ENCODE measurements at regions not wholly inside any gene's neighbourhood (a gene's known extent, or its start where the extent isn't known, plus 50 kb on each side); places are given as distances from the start of the nearest gene placed in this dataset.

DNA sequence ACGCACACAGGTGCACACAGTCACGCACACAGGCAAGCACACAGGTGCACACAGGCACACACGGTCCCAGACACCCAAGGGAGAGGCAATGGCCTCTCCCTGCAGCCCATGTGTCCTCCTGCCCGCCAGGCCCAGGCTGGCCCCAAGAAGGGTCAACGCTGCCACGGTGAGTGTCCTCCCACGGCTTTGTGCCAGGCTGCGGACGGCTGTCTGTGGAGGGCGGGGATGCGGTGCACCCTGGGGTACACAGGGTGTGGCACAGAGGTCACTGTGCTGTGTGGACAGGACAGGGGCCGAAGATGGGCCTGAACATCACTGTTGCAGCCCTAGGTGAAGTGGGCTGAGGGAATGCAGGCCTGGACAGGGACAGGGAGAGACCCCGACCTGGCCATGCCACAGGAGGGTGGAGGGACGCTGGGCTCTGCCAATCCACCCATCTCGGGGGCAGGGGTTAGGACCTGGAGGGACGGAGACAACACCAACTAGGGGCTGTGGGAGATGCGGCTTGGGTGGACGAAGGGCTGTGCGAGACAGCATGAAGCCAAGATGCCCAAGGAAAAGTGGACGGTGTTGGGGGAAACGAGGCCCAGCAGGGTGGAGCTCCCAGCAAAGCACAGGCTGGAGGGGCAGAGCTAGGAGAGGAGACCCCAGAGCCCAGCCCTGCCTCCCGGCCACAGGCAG, 523.8 kb downstream of the BRD1 start:
- Histone ChIP-seq H2BK15ac (ENCODE audit: low read depth, low read length) (no peak overlapping the region), H3K18ac (ENCODE audit: low read depth, low read length) (no peak overlapping the region), H3K14ac (replicated peaks; ENCODE audit: low read depth, low read length) (no peak overlapping the region), H3K27me3 (ENCODE audit: control insufficient read depth, insufficient read depth, low read length) (no peaks in the 10 kb centered on the region), H4K5ac (ENCODE audit: low read depth, low read length) (no peak overlapping the region), H3K4ac (ENCODE audit: low read depth, low read length) (no peak overlapping the region), H2AK5ac (ENCODE audit: low read depth, low read length) (no peak overlapping the region), H3K9me3 (ENCODE audit: control insufficient read depth, insufficient read depth, low read length) (peaks cover 63% of the 10 kb centered on the region), H3K23ac (ENCODE audit: low read depth, low read length) (no peak overlapping the region), H3K79me1 (ENCODE audit: low read depth in 1 of 2, low read length in 2 of 2) (no peaks in the 10 kb centered on the region), H4K8ac (ENCODE audit: low read depth in 2 of 2, low read length in 2 of 2) (no peak overlapping the region), H3K9me1 (ENCODE audit: insufficient read depth, low read length) (no peaks in the 10 kb centered on the region), H3K56ac (ENCODE audit: extremely low read depth, insufficient read depth, low read length) (no peak overlapping the region), H2BK5ac (ENCODE audit: low read depth, low read length, poor library complexity, severe bottlenecking) (no peak overlapping the region), H2AK9ac (replicated peaks; ENCODE audit: low read depth, low read length, poor library complexity) (no peak overlapping the region), H3K4me1 (ENCODE audit: control insufficient read depth, insufficient read depth, low read length) (no peaks in the 10 kb centered on the region), H2BK120ac (ENCODE audit: low read depth, low read length) (no peak overlapping the region), H3K27ac (ENCODE audit: insufficient read depth, low read length) (no peak overlapping the region), H3K9ac (ENCODE audit: low read depth, low read length) (no peak overlapping the region), H3K36me3 (ENCODE audit: control insufficient read depth, insufficient read depth, low read length) (no peaks in the 10 kb centered on the region), H4K91ac (ENCODE audit: insufficient read depth, low read depth, low read length) (no peak overlapping the region), H2BK20ac (ENCODE audit: low read depth, low read length) (no peak overlapping the region), H4K20me1 (ENCODE audit: insufficient read depth, low read length) (no peaks in the 10 kb centered on the region), H3K4me3 (ENCODE audit: insufficient read depth, low read depth, low read length) (no peak overlapping the region), H3K4me2 (ENCODE audit: low read depth, low read length) (no peak overlapping the region), H2AFZ (replicated peaks; ENCODE audit: low read length, poor library complexity) (no peak overlapping the region)
- BruUV-seq (replicated peaks): no TSS peak
- DNase-seq: no peak
- ChIA-PET POLR2A (ENCODE audit: unreplicated experiment) (no interaction called here), CTCF (no interaction called here)
- ATAC-seq (ENCODE audit: low read depth): no peak
- intact Hi-C loops (cut with micrococcal nuclease) (no loop called here), dilution Hi-C loops (cut with HindIII; ENCODE audit: low sequenced_read_pairs, unreplicated experiment) (no loop called here), in situ Hi-C loops (cut with MboI; ENCODE audit: low sequenced_read_pairs) (no loop called here)
- TF ChIP-seq SMC3 (IDR thresholded peaks at IDR 0.05; ENCODE audit: low read depth, low read length) (no peak), CHD1 (IDR thresholded peaks at IDR 0.05; ENCODE audit: low read depth, low read length) (no peak), MAFK (IDR thresholded peaks at IDR 0.05; ENCODE audit: low read depth, low read length) (no peak), RCOR1 (IDR thresholded peaks at IDR 0.05; ENCODE audit: insufficient replicate concordance, low read length) (no peak), MXI1 (IDR thresholded peaks at IDR 0.05; ENCODE audit: borderline replicate concordance, low read depth, low read length) (no peak), CEBPB (IDR thresholded peaks at IDR 0.05; ENCODE audit: low read depth, low read length) (no peak), RAD21 (IDR thresholded peaks at IDR 0.05; ENCODE audit: low read length) (no peak), NFE2L2 (IDR thresholded peaks at IDR 0.05; ENCODE audit: low read depth, low read length) (no peak), MAZ (IDR thresholded peaks at IDR 0.05; ENCODE audit: borderline replicate concordance, low read depth, low read length) (no peak), BHLHE40 (IDR thresholded peaks at IDR 0.05; ENCODE audit: low read depth, low read length) (no peak), FOS (IDR thresholded peaks at IDR 0.05; ENCODE audit: low read depth, low read length) (no peak), RFX5 (IDR thresholded peaks at IDR 0.05; ENCODE audit: low read depth, low read length) (no peak)
- TF ChIP-seq, protein P1, sequence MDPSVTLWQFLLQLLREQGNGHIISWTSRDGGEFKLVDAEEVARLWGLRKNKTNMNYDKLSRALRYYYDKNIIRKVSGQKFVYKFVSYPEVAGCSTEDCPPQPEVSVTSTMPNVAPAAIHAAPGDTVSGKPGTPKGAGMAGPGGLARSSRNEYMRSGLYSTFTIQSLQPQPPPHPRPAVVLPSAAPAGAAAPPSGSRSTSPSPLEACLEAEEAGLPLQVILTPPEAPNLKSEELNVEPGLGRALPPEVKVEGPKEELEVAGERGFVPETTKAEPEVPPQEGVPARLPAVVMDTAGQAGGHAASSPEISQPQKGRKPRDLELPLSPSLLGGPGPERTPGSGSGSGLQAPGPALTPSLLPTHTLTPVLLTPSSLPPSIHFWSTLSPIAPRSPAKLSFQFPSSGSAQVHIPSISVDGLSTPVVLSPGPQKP (IDR thresholded peaks at IDR 0.05; ENCODE audit: borderline replicate concordance, low read depth, low read length): no peak
- TF ChIP-seq, protein P2, sequence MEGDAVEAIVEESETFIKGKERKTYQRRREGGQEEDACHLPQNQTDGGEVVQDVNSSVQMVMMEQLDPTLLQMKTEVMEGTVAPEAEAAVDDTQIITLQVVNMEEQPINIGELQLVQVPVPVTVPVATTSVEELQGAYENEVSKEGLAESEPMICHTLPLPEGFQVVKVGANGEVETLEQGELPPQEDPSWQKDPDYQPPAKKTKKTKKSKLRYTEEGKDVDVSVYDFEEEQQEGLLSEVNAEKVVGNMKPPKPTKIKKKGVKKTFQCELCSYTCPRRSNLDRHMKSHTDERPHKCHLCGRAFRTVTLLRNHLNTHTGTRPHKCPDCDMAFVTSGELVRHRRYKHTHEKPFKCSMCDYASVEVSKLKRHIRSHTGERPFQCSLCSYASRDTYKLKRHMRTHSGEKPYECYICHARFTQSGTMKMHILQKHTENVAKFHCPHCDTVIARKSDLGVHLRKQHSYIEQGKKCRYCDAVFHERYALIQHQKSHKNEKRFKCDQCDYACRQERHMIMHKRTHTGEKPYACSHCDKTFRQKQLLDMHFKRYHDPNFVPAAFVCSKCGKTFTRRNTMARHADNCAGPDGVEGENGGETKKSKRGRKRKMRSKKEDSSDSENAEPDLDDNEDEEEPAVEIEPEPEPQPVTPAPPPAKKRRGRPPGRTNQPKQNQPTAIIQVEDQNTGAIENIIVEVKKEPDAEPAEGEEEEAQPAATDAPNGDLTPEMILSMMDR (conservative IDR thresholded peaks at IDR 0.05; ENCODE audit: low read depth, low read length): no peak
- TF ChIP-seq, protein P3, sequence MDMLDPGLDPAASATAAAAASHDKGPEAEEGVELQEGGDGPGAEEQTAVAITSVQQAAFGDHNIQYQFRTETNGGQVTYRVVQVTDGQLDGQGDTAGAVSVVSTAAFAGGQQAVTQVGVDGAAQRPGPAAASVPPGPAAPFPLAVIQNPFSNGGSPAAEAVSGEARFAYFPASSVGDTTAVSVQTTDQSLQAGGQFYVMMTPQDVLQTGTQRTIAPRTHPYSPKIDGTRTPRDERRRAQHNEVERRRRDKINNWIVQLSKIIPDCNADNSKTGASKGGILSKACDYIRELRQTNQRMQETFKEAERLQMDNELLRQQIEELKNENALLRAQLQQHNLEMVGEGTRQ (IDR thresholded peaks at IDR 0.05; ENCODE audit: low read depth, low read length): no peak
- WGBS, 2 experiments (ENCODE audit: extremely low coverage in 2 of 2, insufficient read length in 1 of 2): 59% methylated on average over 8 of the region's 22 CpGs; no CpG with 5 or more reads in 1 of the 2 experiments

Measured in IMR-90 (cell line).